ENCODE measurements at regions not wholly inside any gene's neighbourhood (a gene's known extent, or its start where the extent isn't known, plus 50 kb on each side); places are given as distances from the start of the nearest gene placed in this dataset.

DNA sequence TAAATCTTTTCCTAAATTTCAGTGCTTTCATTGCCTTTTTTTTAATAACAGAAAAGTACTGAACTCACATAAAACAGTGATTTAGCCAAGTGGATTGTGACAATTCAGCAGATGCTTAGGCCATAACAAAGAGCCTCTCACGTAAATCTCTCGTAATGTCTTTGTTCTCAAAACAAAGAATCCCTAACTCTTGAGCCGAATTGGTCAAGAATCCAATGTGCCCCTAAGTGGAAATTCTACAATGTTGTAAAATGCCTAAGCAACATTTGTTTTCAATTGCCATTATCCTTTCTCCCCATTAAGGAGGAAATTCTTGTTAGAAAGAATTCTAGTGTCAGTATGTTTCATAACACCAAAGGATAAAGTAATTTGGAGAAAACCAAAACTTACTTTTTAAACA, 235.7 kb upstream of the THBS1 start:
- Histone ChIP-seq H3K27ac (ENCODE audit: low read length) (no peak overlapping the region), H3K4me1 (ENCODE audit: control insufficient read depth, insufficient read depth, low read length) (no peaks in the 10 kb centered on the region), H3K27me3 (ENCODE audit: control insufficient read depth, insufficient read depth) (no peaks in the 10 kb centered on the region), H3K4me3 (ENCODE audit: low read length) (no peak overlapping the region), H3K9me3 (ENCODE audit: control insufficient read depth, low read length) (no peaks in the 10 kb centered on the region)
- ATAC-seq (no peak), DNase-seq (no peak)
- WGBS = 58% methylated on average over 3 of the region's 3 CpGs
- intact Hi-C loops (cut with DNase I) = no loop called here

DNA sequence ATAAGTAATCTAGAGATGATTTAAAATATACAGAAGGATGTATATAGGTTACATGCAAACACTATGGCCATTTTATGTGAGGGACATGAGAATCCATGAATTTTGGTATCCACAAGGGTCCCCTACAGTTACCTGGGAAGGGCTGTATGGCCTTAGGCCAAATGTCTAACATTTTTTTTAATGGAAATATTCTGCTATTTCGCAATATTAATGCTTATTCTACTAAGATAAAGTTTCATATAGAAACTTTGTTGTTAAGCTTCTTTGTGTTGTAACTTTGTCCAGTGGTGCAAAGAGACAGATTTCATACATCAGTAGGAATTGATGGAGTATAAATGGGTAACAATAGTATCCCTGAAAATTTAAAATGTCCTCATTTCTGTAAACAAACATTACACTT, 233.4 kb upstream of the THBS1 start:
- Histone ChIP-seq H3K9me3 (ENCODE audit: control insufficient read depth, low read length) (no peaks in the 10 kb centered on the region), H3K4me3 (ENCODE audit: low read length) (no peak overlapping the region), H3K27ac (ENCODE audit: low read length) (no peak overlapping the region), H3K4me1 (ENCODE audit: control insufficient read depth, insufficient read depth, low read length) (peaks cover 2% of the 10 kb centered on the region), H3K27me3 (ENCODE audit: control insufficient read depth, insufficient read depth) (no peaks in the 10 kb centered on the region)
- 99% methylated on average over 1 of the region's 1 CpG for WGBS
- ATAC-seq = no peak
- intact Hi-C loops (cut with DNase I) = no loop called here
- DNase-seq = no peak

DNA sequence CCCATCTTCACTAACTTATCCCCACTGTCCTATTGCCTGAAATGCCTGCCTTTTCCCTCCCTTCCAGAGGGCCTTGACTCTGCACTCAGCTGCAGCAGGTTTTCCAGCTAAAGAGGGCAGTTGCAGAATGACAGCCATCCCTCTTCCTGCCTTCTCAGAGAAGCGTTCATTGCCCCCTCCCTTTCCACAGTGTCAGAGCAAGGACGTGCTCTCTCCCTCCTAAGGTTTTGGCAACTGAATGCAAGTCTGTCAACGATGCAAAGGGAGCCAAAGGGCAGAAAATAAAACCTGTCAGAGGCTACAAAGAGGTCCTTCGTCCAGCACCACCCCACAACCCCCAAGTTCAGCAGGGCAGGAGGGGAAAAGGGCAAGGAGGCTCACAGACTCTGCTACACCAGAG, 230.1 kb upstream of the THBS1 start:
- WGBS = 16% methylated on average over 4 of the region's 4 CpGs
- Histone ChIP-seq H3K4me1 (ENCODE audit: control insufficient read depth, insufficient read depth, low read length) (peaks cover 2% of the 10 kb centered on the region), H3K27me3 (ENCODE audit: control insufficient read depth, insufficient read depth) (no peaks in the 10 kb centered on the region), H3K27ac (ENCODE audit: low read length) (no peak overlapping the region), H3K9me3 (ENCODE audit: control insufficient read depth, low read length) (no peaks in the 10 kb centered on the region), H3K4me3 (ENCODE audit: low read length) (no peak overlapping the region)
- intact Hi-C loops (cut with DNase I) = no loop called here
- no peak for DNase-seq
- ATAC-seq = peak in 1 of 2 donors; percentile 55

DNA sequence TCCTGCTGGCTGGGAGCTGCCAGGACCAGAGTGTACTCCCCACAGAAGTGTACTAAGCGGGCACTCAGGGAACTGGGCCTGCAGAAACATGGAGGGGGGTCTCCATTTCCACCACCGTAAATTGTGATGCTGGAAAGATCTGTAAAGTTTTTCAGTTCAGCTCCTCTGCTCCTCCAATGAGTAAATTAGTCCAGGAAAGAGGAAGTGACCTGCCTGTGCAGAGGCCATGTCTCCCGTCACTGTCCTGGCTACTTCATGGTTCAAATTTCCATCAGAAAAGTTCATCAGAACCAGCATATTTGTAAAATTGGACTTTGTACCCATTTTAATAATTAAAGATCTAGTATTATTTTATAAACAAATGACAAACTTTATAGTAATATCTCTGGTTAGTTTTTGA, 226.7 kb upstream of the THBS1 start:
- Histone ChIP-seq H3K4me3 (ENCODE audit: low read length) (no peak overlapping the region), H3K27me3 (ENCODE audit: control insufficient read depth, insufficient read depth) (no peaks in the 10 kb centered on the region), H3K4me1 (ENCODE audit: control insufficient read depth, insufficient read depth, low read length) (peaks cover 5% of the 10 kb centered on the region), H3K27ac (ENCODE audit: low read length) (no peak overlapping the region), H3K9me3 (ENCODE audit: control insufficient read depth, low read length) (no peaks in the 10 kb centered on the region)
- WGBS = 88% methylated on average over 3 of the region's 3 CpGs
- no peak for DNase-seq
- intact Hi-C loops (cut with DNase I) = no loop called here
- ATAC-seq = no peak

DNA sequence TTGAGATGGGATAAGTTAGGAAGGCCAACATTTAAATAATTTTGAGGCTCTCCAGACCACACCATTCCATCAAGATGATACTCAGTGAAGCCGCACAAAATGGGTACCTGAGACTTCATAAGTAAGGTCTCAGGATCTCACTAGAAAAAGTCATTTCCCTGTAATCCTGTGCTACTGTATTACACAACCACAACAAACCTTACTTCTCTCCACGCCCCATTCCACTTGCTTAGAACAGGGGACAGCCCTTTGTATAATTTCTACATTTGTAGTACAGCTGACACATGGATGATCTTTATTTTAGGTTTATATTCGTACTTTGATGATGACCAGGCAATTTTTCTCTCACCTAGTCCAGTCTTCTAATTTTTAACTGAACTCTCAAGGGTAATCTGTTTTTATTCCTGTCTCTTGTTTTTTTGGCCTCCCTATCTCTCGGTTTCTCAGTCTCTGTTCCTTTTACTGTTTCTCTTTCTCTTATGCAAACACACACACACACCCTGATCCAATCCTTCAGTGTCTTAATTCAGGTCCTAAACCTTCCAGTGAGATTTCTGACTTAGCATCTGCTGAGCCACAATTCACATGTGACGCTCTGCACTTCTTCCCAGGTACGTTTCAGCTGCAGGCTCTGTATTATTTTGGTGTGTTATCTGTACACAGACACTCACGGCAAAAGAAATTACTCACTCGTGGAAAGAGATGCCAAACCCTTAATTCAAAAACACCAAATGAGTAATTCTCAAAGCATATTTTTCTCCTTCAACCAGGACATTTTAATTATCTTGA, 223.2 kb upstream of the THBS1 start:
- WGBS = 57% methylated on average over 8 of the region's 8 CpGs
- Histone ChIP-seq H3K4me3 (ENCODE audit: low read length) (no peak overlapping the region), H3K27me3 (ENCODE audit: control insufficient read depth, insufficient read depth) (no peaks in the 10 kb centered on the region), H3K4me1 (ENCODE audit: control insufficient read depth, insufficient read depth, low read length) (peaks cover 3% of the 10 kb centered on the region), H3K27ac (ENCODE audit: low read length) (no peak overlapping the region), H3K9me3 (ENCODE audit: control insufficient read depth, low read length) (no peaks in the 10 kb centered on the region)
- DNase-seq = no peak
- intact Hi-C loops (cut with DNase I) = no loop called here
- peak in 1 of 2 donors; percentile 7 for ATAC-seq

DNA sequence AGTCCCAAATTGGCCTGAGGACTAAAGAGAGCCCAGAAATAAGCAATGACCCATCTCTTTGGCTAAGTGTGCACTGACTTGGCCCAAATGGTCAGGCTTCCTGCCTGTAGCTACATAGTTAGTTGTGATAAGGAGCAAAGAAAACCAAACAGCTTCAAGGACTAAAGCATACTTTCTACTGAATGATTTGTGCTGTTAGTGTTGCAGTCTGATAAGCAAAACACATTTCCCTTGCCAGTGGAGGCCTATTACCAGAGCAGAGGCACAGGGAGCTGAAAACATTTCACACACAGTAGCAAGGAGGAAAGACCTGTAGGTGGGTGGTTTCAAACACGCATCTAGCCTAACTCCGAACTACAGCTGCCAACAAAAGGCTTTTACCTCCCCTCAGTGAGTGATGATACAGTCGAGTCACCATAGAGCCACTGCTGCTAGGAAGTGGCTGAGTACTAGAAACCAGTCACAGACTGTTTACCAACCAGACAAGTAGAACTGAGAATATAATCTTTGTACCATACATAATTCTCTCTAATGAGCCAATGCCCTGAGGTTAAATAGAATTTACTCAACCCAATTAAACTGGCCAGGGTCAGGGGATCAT, 222.3 kb upstream of the THBS1 start:
- no peak overlapping the region for H3K4me3 ChIP-seq (ENCODE audit: low read length)
- DNase-seq (peak; percentile 48 to 77 (median 64)), ATAC-seq (peak; percentile 96)
- H3K27me3 ChIP-seq (ENCODE audit: control insufficient read depth, insufficient read depth) = no peaks in the 10 kb centered on the region
- peaks cover 3% of the 10 kb centered on the region for H3K4me1 ChIP-seq (ENCODE audit: control insufficient read depth, insufficient read depth, low read length)
- H3K9me3 ChIP-seq (ENCODE audit: control insufficient read depth, low read length) = no peaks in the 10 kb centered on the region
- 20% methylated on average over 3 of the region's 3 CpGs for WGBS
- intact Hi-C loops (cut with DNase I) = no loop called here
- H3K27ac ChIP-seq (ENCODE audit: low read length) = peak overlapping the region; percentile 85

DNA sequence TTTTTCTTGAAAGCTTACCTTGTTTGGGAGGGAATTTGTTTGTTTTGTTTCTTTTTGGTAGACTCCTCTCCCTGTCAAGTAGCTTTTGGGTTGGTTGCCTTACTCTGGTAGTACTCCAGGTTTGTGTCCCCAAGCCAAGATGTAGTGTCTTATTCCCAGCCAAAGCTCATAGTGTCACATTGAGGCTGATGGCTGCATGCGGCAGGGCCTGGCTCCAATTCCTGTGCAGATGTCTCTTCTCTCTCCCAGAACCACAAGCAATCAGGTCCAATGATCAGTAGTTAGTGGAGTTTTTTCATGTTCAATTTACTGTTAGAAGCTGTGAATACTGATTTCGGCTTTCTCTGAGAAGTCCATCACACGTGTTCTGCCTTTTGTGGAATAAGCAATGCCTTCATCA, 221.1 kb upstream of the THBS1 start:
- 44% methylated on average over 3 of the region's 3 CpGs for WGBS
- Histone ChIP-seq H3K4me3 (ENCODE audit: low read length) (no peak overlapping the region), H3K9me3 (ENCODE audit: control insufficient read depth, low read length) (no peaks in the 10 kb centered on the region), H3K27ac (ENCODE audit: low read length) (no peak overlapping the region), H3K27me3 (ENCODE audit: control insufficient read depth, insufficient read depth) (no peaks in the 10 kb centered on the region), H3K4me1 (ENCODE audit: control insufficient read depth, insufficient read depth, low read length) (peaks cover 3% of the 10 kb centered on the region)
- no peak for ATAC-seq
- intact Hi-C loops (cut with DNase I) = no loop called here
- DNase-seq = peak in 1 of 3 donors; percentile 65

DNA sequence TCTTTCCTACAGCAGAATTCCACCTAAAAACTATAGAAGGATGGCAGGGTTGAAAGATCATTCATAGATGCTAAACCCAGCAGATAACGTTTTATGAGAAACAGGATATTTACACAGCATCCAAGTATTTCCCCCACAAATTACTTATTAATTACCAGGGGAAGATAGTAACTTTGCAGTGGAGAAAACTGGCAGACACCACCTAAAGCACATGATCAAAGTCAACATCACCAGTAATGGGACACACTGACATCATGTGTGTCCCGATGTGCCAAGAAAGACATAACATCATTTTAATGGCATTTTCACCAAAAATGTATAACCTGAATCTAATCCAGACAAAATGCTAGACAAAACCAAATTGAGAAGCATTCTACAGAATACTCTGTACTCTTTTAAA, 220.4 kb upstream of the THBS1 start:
- ATAC-seq = no peak
- intact Hi-C loops (cut with DNase I) = no loop called here
- 47% methylated on average over 2 of the region's 2 CpGs for WGBS

DNA sequence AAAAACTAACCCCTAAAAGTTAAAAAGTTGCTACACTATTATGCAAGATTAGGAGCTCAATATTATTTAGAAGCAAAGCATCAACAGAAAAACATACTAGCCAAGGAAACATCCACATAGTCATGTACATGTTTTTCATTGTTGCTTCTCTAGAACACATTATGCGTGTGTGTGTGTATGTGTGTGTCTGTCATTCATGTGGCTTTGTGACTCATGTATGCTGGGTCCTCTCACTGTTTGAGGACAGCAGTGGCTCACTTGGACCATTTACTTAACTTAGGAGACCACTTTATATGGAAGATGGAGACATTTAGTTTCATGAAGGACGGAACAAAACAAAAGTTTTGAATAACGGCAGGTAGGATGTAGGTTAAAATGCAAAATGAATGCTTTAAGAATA, 219.4 kb upstream of the THBS1 start:
- H3K4me3 ChIP-seq (ENCODE audit: low read length) = no peak overlapping the region
- DNase-seq (no peak), ATAC-seq (no peak)
- WGBS = 97% methylated on average over 3 of the region's 3 CpGs
- H3K4me1 ChIP-seq (ENCODE audit: control insufficient read depth, insufficient read depth, low read length) = peaks cover 3% of the 10 kb centered on the region
- no peaks in the 10 kb centered on the region for H3K27me3 ChIP-seq (ENCODE audit: control insufficient read depth, insufficient read depth)
- intact Hi-C loops (cut with DNase I) = no loop called here
- H3K9me3 ChIP-seq (ENCODE audit: control insufficient read depth, low read length) = no peaks in the 10 kb centered on the region
- H3K27ac ChIP-seq (ENCODE audit: low read length) = no peak overlapping the region

More for the DNA sequence above, 220.4 kb upstream of the THBS1 start:
- no peaks in the 10 kb centered on the region for H3K9me3 ChIP-seq (ENCODE audit: control insufficient read depth, low read length)
- H3K27ac ChIP-seq (ENCODE audit: low read length) = no peak overlapping the region
- H3K4me3 ChIP-seq (ENCODE audit: low read length) = no peak overlapping the region
- peaks cover 3% of the 10 kb centered on the region for H3K4me1 ChIP-seq (ENCODE audit: control insufficient read depth, insufficient read depth, low read length)
- no peaks in the 10 kb centered on the region for H3K27me3 ChIP-seq (ENCODE audit: control insufficient read depth, insufficient read depth)
- DNase-seq = no peak

DNA sequence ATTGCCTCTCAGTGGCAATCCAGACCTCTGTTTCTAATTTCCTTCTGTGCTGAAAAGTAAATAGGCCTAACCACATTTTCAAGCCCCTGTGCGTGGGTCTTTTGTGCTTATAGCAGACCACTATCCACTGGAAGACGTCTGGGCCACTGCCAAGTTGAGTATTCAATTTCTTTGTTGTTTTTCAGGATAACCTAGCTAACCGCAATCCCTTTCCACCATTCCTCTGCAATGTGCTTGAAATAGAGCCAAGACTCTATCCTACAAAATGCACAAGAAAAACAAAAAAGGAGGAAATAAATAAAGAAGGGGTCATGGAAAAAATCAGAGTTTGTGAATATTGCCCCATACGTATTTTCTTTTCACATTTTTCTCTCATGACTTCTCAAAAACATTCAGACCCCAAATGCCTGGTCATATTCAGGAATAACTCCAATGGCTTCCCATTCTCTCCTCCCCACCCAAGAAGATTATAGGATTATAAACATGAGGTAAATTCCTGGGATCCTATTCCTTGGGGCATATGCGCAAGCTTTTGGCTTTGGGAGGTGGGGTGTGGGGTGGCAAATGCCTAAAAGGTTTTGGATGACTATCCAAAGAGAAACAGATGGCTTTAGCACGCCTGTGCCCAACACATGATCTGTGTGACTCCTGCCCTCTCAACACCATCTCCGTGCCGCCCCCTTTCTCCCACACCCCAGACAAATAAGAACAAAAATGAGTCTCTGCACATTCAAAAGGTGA, 217.9 kb upstream of the THBS1 start:
- H3K27ac ChIP-seq (ENCODE audit: low read length) = no peak overlapping the region
- ATAC-seq (no peak), DNase-seq (no peak)
- H3K27me3 ChIP-seq (ENCODE audit: control insufficient read depth, insufficient read depth) = no peaks in the 10 kb centered on the region
- H3K9me3 ChIP-seq (ENCODE audit: control insufficient read depth, low read length) = no peaks in the 10 kb centered on the region
- intact Hi-C loops (cut with DNase I) = no loop called here
- WGBS = 89% methylated on average over 8 of the region's 8 CpGs
- H3K4me3 ChIP-seq (ENCODE audit: low read length) = no peak overlapping the region
- peaks cover 3% of the 10 kb centered on the region for H3K4me1 ChIP-seq (ENCODE audit: control insufficient read depth, insufficient read depth, low read length)
